Neural progenitor cell (in vitro differentiated cells): ENCODE measurements at regions not wholly inside any gene's neighbourhood (a gene's known extent, or its start where the extent isn't known, plus 50 kb on each side); places are given as distances from the start of the nearest gene placed in this dataset.

ENCODE experiments used
- EZH2phosphoT487 ChIP-seq: fragments of 200-600 bp; sonication (generic); IDR thresholded peaks from 2 replicates; pipeline ENCODE4 v1.6.1; 2017; ENCODE audit warnings: antibody characterized with exemption
- TF ChIP-seq, protein P1 (sequence below): fragments of 200-600 bp; sonication (generic); IDR thresholded peaks from 2 replicates; pipeline ENCODE4 v1.5.1; 2017; ENCODE audit warnings: antibody characterized with exemption, mild to moderate bottlenecking

DNA sequence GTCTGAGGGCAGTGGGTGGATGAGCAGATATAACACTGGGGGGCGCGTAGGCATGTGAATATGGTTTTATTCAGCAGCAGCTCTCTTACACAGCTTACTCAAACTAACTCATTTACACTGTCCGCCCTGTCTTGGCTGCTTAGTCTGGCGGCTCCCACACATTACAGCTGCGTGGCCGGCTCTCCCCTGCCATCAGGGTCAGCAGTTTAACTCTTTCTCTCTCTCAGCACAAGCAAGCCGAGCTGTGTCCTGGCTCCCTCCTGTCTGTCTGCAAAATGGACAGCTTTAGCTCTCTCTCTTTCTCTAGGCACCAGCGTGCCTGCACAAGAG is 1310.1 kb upstream of the RAG2 start:
- TF ChIP-seq, protein P1, sequence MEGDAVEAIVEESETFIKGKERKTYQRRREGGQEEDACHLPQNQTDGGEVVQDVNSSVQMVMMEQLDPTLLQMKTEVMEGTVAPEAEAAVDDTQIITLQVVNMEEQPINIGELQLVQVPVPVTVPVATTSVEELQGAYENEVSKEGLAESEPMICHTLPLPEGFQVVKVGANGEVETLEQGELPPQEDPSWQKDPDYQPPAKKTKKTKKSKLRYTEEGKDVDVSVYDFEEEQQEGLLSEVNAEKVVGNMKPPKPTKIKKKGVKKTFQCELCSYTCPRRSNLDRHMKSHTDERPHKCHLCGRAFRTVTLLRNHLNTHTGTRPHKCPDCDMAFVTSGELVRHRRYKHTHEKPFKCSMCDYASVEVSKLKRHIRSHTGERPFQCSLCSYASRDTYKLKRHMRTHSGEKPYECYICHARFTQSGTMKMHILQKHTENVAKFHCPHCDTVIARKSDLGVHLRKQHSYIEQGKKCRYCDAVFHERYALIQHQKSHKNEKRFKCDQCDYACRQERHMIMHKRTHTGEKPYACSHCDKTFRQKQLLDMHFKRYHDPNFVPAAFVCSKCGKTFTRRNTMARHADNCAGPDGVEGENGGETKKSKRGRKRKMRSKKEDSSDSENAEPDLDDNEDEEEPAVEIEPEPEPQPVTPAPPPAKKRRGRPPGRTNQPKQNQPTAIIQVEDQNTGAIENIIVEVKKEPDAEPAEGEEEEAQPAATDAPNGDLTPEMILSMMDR = no peak
- no peak for TF ChIP-seq EZH2phosphoT487
